Stimulated activated CD4-positive, alpha-beta T cell treated with anti-CD3 and anti-CD28 coated beads, Interleukin-1b, Interleukin-23, amount 100 ng/mL, for 4 hours (primary cell): ENCODE measurements at regions not wholly inside any gene's neighbourhood (a gene's known extent, or its start where the extent isn't known, plus 50 kb on each side); places are given as distances from the start of the nearest gene placed in this dataset.

Source experiments
- DNase-seq, 2 donors: peaks; one replicate each; pipeline ENCODE4 v3.0.0-alpha.2; 2020; ENCODE audit warnings: low read depth in 2 of 2

GRCh38 chr3:59545374-59545773 is 495.5 kb upstream of the CFAP20DC start:
- no peak for DNase-seq

- DNase-seq: no peak
Observed at GRCh38 chr3:59542276-59542675, 492.5 kb upstream of the CFAP20DC start.

GRCh38 chr3:59540696-59541095 is 490.9 kb upstream of the CFAP20DC start:
- DNase-seq: no peak

- no peak for DNase-seq
Observed at GRCh38 chr3:59540241-59540640, 490.4 kb upstream of the CFAP20DC start.

GRCh38 chr3:59538753-59539432 is 489.1 kb upstream of the CFAP20DC start:
- DNase-seq: no peak

GRCh38 chr3:59535791-59536221 is 486.0 kb upstream of the CFAP20DC start:
- no peak for DNase-seq

GRCh38 chr3:59531994-59532393 is 482.2 kb upstream of the CFAP20DC start:
- DNase-seq: no peak

GRCh38 chr3:59531066-59531745 is 481.4 kb upstream of the CFAP20DC start:
- DNase-seq: no peak

GRCh38 chr3:59528251-59528650 is 478.4 kb upstream of the CFAP20DC start:
- no peak for DNase-seq

GRCh38 chr3:59527493-59527892 is 477.7 kb upstream of the CFAP20DC start:
- DNase-seq: no peak

GRCh38 chr3:59526999-59527398 is 477.2 kb upstream of the CFAP20DC start:
- DNase-seq: no peak

- DNase-seq: no peak
Observed at GRCh38 chr3:59522550-59522949, 472.7 kb upstream of the CFAP20DC start.

GRCh38 chr3:59519094-59519493 is 469.3 kb upstream of the CFAP20DC start:
- no peak for DNase-seq

- no peak for DNase-seq
Observed at GRCh38 chr3:59518283-59519055, 468.6 kb upstream of the CFAP20DC start.

GRCh38 chr3:59517388-59517787 is 467.6 kb upstream of the CFAP20DC start:
- DNase-seq: no peak

- no peak for DNase-seq
Observed at GRCh38 chr3:59515966-59516365, 466.1 kb upstream of the CFAP20DC start.

GRCh38 chr3:59514865-59515482 is 465.1 kb upstream of the CFAP20DC start:
- DNase-seq: no peak

GRCh38 chr3:59513570-59513969 is 463.7 kb upstream of the CFAP20DC start:
- DNase-seq: no peak

- no peak for DNase-seq
Observed at GRCh38 chr3:59512066-59512465, 462.2 kb upstream of the CFAP20DC start.

- no peak for DNase-seq
Observed at GRCh38 chr3:59510576-59510975, 460.8 kb upstream of the CFAP20DC start.

GRCh38 chr3:59508273-59508672 is 458.4 kb upstream of the CFAP20DC start:
- DNase-seq: no peak

GRCh38 chr3:59506191-59506590 is 456.4 kb upstream of the CFAP20DC start:
- DNase-seq: no peak
